Caco-2 (cell line): ENCODE measurements at regions not wholly inside any gene's neighbourhood (a gene's known extent, or its start where the extent isn't known, plus 50 kb on each side); places are given as distances from the start of the nearest gene placed in this dataset.
"Not testable (repeated sequence)": the region's sequence is repeated elsewhere in the genome, so short reads cannot be mapped to it uniquely, and the experiment has no call there.

Source experiments
- BruUV-seq: library from RNA; stranded (reverse); fragments of 400-500 nt; replicated peaks from 2 replicates; lab custom pipeline; 2021; lab: Mats Ljungman, UMichigan
- CTCF ChIA-PET: fragments of 300-600 bp; sonication (Branson Sonifier 250); formaldehyde crosslinking; loops from one replicate; lab custom pipeline; 2022; ENCODE audit warnings: antibody characterized with exemption; lab: Charles Lee
- POLR2A ChIA-PET: fragments of 300-600 bp; sonication (Branson Sonifier 250); formaldehyde crosslinking; loops from one replicate; lab custom pipeline; 2022; ENCODE audit warnings: antibody characterized with exemption; lab: Charles Lee
- DNase-seq, 2 experiments: peaks; one replicate each; pipeline versions ENCODE4 v3.0.0 to v3.0.0-alpha.2; 2020 to 2022
- H3K27me3 ChIP-seq: replicated peaks from 2 replicates; pipeline ENCODE4 v1.6.0; 2011; ENCODE audit warnings: low read length; ENCODE audit not compliant: control insufficient read depth, insufficient read depth
- H3K36me3 ChIP-seq: 2 replicates; pipeline ENCODE4 v1.5.1; 2011; ENCODE audit warnings: low read length; ENCODE audit not compliant: control insufficient read depth, insufficient read depth
- H3K4me1 ChIP-seq: fragments of 250-450 bp; sonication (Bioruptor Pico); 2 replicates; pipeline ENCODE4 v1.5.1; 2020; ENCODE audit warnings: mild to moderate bottlenecking
- H3K4me3 ChIP-seq: 2 replicates; pipeline ENCODE4 v1.5.1; 2011; ENCODE audit warnings: low read depth, mild to moderate bottlenecking, control low read depth, low read length
- H3K9me3 ChIP-seq: fragments of 250-450 bp; sonication (Bioruptor Pico); 2 replicates; pipeline ENCODE4 v1.5.1; 2020; ENCODE audit warnings: mild to moderate bottlenecking, moderate library complexity
- H3K27ac Mint-ChIP-seq: one replicate; pipeline ENCODE4 v1.8.0; 2022; ENCODE audit warnings: mixed read lengths; ENCODE audit not compliant: unreplicated experiment
- H3K27me3 Mint-ChIP-seq: one replicate; pipeline ENCODE4 v1.8.0; 2022; ENCODE audit warnings: mixed read lengths; ENCODE audit not compliant: insufficient read depth, unreplicated experiment
- H3K36me3 Mint-ChIP-seq: one replicate; pipeline ENCODE4 v1.8.0; 2022; ENCODE audit warnings: mild to moderate bottlenecking, mixed read lengths; ENCODE audit not compliant: insufficient read depth, unreplicated experiment
- H3K4me1 Mint-ChIP-seq: one replicate; pipeline ENCODE4 v1.8.0; 2022; ENCODE audit warnings: low read depth, mixed read lengths; ENCODE audit not compliant: unreplicated experiment
- H3K4me3 Mint-ChIP-seq: one replicate; pipeline ENCODE4 v1.8.0; 2022; ENCODE audit warnings: mild to moderate bottlenecking, moderate library complexity, mixed read lengths; ENCODE audit not compliant: unreplicated experiment
- H3K9me3 Mint-ChIP-seq: one replicate; pipeline ENCODE4 v1.8.0; 2022; ENCODE audit warnings: mixed read lengths; ENCODE audit not compliant: unreplicated experiment
- CTCF ChIP-seq, 2 experiments: fragments of 200-600 bp in 1 of 2; IDR thresholded peaks; 1 replicate in 1 of 2; 2 replicates in 1 of 2; pipeline versions ENCODE4 v1.5.1 to v1.8.0; 2011 to 2022; ENCODE audit warnings: antibody characterized with exemption in 1 of 2, control low read depth in 1 of 2, inconsistent platforms in 1 of 2, low read depth in 1 of 2, low read length in 1 of 2, mild to moderate bottlenecking in 1 of 2, moderate library complexity in 1 of 2; ENCODE audit not compliant: insufficient read depth in 1 of 2, severe bottlenecking in 1 of 2, unreplicated experiment in 1 of 2
- intact Hi-C: fragments of 100-400 bp; cut with micrococcal nuclease; formaldehyde crosslinking; loops from one replicate; pipeline ENCODE4 v1.10.0; 2022; ENCODE audit not compliant: unreplicated experiment

DNA sequence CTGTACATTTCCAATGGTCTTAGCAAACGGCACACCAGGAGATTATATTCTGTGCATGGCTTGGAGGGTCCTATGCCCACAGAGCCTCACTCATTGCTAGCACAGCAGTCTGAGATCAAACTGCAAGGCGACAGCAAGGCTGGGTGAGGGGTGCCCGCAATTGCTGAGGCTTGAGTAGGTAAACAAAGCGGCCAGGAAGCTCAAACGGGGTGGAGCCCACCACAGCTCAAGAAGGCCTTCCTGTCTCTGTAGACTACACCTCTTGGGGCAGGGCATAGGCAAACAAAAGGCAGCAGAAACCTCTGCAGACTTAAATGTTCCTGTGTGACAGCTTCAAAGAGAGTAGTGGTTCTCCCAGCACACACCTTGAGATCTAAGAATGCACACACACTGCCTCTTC, 91.3 kb downstream of the OR4A5 start:
- H3K9me3 ChIP-seq, CTCF ChIA-PET, H3K36me3 Mint-ChIP-seq, H3K4me1 ChIP-seq, DNase-seq, H3K27ac Mint-ChIP-seq, H3K27me3 ChIP-seq, H3K4me1 Mint-ChIP-seq, BruUV-seq, H3K4me3 ChIP-seq, H3K36me3 ChIP-seq, H3K27me3 Mint-ChIP-seq, intact Hi-C loops, H3K4me3 Mint-ChIP-seq, POLR2A ChIA-PET: not testable (repeated sequence)
- peaks cover 28% of the 10 kb centered on the region for H3K9me3 Mint-ChIP-seq

- DNase-seq, result no peak
- Mint-ChIP-seq H3K27ac (no peak overlapping the region), H3K9me3 (peaks cover 27% of the 10 kb centered on the region), H3K27me3 (no peaks in the 10 kb centered on the region), H3K4me3 (no peak overlapping the region), H3K4me1 (no peaks in the 10 kb centered on the region), H3K36me3 (no peaks in the 10 kb centered on the region)
- H3K4me1 ChIP-seq, result no peaks in the 10 kb centered on the region
- H3K4me3 ChIP-seq, result no peak overlapping the region
- no TSS peak for BruUV-seq
- no peak for TF ChIP-seq CTCF (IDR thresholded peaks at IDR 0.05; ENCODE audit: insufficient read depth in 1 of 2, low read depth in 1 of 2, low read length in 1 of 2, severe bottlenecking in 1 of 2, unreplicated experiment in 1 of 2)
- no peaks in the 10 kb centered on the region for H3K27me3 ChIP-seq
- H3K36me3 ChIP-seq, result no peaks in the 10 kb centered on the region
- intact Hi-C loops, result no loop called here
- H3K9me3 ChIP-seq, result peaks cover 10% of the 10 kb centered on the region; the same call in 1 of the 2 replicates
- ChIA-PET POLR2A (no interaction called here), CTCF (no interaction called here)
Observed at GRCh38 chr11:54832676-54833075, 126.0 kb downstream of the OR4A5 start.

- peaks cover 14% of the 10 kb centered on the region; the same call in 1 of the 2 replicates for H3K9me3 ChIP-seq
- H3K36me3 Mint-ChIP-seq, H3K4me3 ChIP-seq, CTCF ChIA-PET, BruUV-seq, intact Hi-C loops, H3K27me3 Mint-ChIP-seq, POLR2A ChIA-PET, H3K27me3 ChIP-seq, H3K36me3 ChIP-seq, H3K4me1 ChIP-seq, H3K4me3 Mint-ChIP-seq, H3K27ac Mint-ChIP-seq, H3K4me1 Mint-ChIP-seq: not testable (repeated sequence)
- peak in 1 of 2 experiments; percentile 2 for DNase-seq
- peaks cover 10% of the 10 kb centered on the region for H3K9me3 Mint-ChIP-seq
Observed at GRCh38 chr11:54855047-54855446, 148.4 kb downstream of the OR4A5 start.
